Fibroblast of the aortic adventitia (primary cell): ENCODE measurements at regions not wholly inside any gene's neighbourhood (a gene's known extent, or its start where the extent isn't known, plus 50 kb on each side); places are given as distances from the start of the nearest gene placed in this dataset.

Source experiments
- DNase-seq: peaks from one replicate; pipeline ENCODE4 v3.0.0-alpha.2; 2010; ENCODE audit warnings: low read depth
- H3K4me3 ChIP-seq: 2 replicates; pipeline ENCODE4 v1.5.1; 2011; ENCODE audit warnings: low read depth, mild to moderate bottlenecking, control low read depth, low read length, moderate library complexity
- TF ChIP-seq, protein P1 (sequence below): IDR thresholded peaks from 2 replicates; pipeline ENCODE4 v1.5.1; 2011; ENCODE audit warnings: mild to moderate bottlenecking, low read length, control low read depth, inconsistent platforms; ENCODE audit not compliant: insufficient read depth

DNA sequence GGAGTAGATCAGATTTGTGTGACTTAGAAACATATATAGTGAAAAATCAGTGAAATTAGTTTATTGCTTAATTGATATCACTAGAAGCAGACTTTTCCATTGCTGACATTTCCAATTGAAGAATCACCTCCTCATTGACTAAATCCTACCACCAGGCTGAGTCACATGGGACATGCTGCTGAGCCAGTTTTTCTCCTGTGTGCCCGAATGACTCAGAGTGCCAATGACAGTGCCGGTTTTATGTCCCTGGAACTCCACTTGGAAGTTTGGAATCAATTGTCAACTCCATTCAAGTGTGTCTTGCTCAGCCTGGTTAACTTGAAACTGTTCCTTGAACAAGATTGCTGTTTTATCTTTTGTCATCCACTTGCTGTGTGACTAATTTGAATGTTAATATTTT is 316.1 kb upstream of the PRDM1 start:
- peak; percentile 12 for DNase-seq
- no peak overlapping the region for H3K4me3 ChIP-seq
- TF ChIP-seq, protein P1, sequence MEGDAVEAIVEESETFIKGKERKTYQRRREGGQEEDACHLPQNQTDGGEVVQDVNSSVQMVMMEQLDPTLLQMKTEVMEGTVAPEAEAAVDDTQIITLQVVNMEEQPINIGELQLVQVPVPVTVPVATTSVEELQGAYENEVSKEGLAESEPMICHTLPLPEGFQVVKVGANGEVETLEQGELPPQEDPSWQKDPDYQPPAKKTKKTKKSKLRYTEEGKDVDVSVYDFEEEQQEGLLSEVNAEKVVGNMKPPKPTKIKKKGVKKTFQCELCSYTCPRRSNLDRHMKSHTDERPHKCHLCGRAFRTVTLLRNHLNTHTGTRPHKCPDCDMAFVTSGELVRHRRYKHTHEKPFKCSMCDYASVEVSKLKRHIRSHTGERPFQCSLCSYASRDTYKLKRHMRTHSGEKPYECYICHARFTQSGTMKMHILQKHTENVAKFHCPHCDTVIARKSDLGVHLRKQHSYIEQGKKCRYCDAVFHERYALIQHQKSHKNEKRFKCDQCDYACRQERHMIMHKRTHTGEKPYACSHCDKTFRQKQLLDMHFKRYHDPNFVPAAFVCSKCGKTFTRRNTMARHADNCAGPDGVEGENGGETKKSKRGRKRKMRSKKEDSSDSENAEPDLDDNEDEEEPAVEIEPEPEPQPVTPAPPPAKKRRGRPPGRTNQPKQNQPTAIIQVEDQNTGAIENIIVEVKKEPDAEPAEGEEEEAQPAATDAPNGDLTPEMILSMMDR = no peak

GRCh38 chr6:105769197-105769596 is 316.9 kb upstream of the PRDM1 start:
- no peak for DNase-seq
- TF ChIP-seq, protein P1 = no peak
- H3K4me3 ChIP-seq = no peak overlapping the region

- TF ChIP-seq, protein P1 = no peak
- no peak for DNase-seq
- no peak overlapping the region for H3K4me3 ChIP-seq
Observed at GRCh38 chr6:105767541-105767940, 318.6 kb upstream of the PRDM1 start.

- TF ChIP-seq, protein P1 = no peak
- no peak for DNase-seq
- H3K4me3 ChIP-seq = no peak overlapping the region
Observed at GRCh38 chr6:105765239-105765638, 320.9 kb upstream of the PRDM1 start.

- TF ChIP-seq, protein P1 = no peak
- DNase-seq = no peak
- no peak overlapping the region for H3K4me3 ChIP-seq
Observed at GRCh38 chr6:105764315-105764714, 321.8 kb upstream of the PRDM1 start.

DNA sequence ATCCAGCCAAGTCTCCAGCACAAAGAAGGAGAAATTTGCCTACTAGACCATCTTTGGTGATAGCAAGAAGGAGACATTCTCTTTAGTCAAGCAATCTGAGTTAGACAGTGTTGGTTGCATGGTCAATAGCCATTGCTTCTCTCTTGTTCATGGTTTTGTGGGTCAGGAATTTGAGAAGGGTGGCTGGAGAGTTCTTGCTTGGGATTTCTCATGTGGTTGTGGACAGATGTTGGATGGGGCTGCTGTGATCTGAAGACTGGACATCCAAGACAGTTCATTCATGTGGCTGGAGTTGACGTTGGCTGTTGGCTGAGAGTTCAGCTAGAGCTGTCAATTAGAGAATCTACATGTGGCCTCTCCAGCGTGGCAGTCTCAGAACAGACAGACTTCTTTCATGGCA is 322.3 kb upstream of the PRDM1 start:
- no peak overlapping the region for H3K4me3 ChIP-seq
- TF ChIP-seq, protein P1 = no peak
- DNase-seq = no peak

DNA sequence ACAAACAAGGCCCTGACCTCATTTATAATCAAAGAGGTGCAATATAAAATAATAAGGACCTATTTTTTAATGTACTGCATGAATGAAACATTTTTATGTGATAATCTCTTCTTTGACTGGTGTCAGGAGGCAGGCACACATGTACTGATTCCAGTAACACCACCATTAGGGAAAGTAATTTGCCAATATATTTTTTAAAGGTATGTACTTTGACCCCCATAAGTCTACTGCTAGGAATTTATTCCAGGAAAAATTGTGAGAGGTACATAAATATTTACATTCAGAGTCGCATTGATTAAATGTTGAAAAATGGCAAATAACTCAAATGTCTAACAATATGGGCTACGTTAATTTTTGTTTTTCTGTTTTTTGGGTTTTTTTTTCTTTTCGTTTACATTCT is 325.4 kb upstream of the PRDM1 start:
- TF ChIP-seq, protein P1 = no peak
- no peak overlapping the region for H3K4me3 ChIP-seq
- DNase-seq = no peak
